ENCODE measurements at regions not wholly inside any gene's neighbourhood (a gene's known extent, or its start where the extent isn't known, plus 50 kb on each side); places are given as distances from the start of the nearest gene placed in this dataset.

GRCh38 chr4:123345137-123345934 lies 51.3 kb upstream of the SPRY1 start:
- TF ChIP-seq CTCF (IDR thresholded peaks at IDR 0.05; ENCODE audit: low read depth, low read length, poor library complexity, severe bottlenecking) (no peak), EZH2phosphoT487 (IDR thresholded peaks at IDR 0.05; ENCODE audit: borderline replicate concordance, low read length) (no peak)
